ENCODE measurements at regions not wholly inside any gene's neighbourhood (a gene's known extent, or its start where the extent isn't known, plus 50 kb on each side); places are given as distances from the start of the nearest gene placed in this dataset.

DNA sequence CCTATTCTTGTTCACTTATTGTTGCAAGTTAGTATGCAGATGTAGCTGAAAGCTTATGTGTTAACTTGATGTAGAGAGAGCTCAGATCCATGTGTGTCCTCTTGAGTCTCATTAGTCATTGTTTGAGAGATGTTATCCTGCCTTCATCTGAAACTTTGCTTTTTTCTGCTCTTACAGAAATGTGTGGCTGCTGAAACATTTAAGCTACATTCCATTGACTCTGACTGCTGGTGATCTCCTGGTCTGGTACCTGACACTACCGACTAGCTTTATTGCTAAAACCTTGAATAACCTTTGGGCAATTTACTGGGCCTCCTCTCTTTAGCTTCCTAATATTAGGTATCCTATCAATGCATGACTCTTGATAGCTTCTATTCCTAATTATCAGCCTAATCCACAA lies 705.6 kb upstream of the FOXG1 start:
- DNase-seq = no peak
- no peaks in the 10 kb centered on the region for H3K27me3 ChIP-seq (replicated peaks; ENCODE audit: insufficient read depth)
- H2AFZ ChIP-seq = no peak overlapping the region
- in situ Hi-C loops (cut with MboI) = no loop called here
- WGBS, 2 experiments (ENCODE audit: low coverage in 1 of 2, low lambda C conversion rate in 2 of 2, missing lambda C conversion rate in 2 of 2) = 47 to 50% methylated on average over 1 of the region's 1 CpG
- H3K36me3 ChIP-seq (ENCODE audit: low read depth) = no peaks in the 10 kb centered on the region
- H3K9me2 ChIP-seq (ENCODE audit: insufficient read depth) = no peaks in the 10 kb centered on the region
- no peaks in the 10 kb centered on the region for H4K20me1 ChIP-seq (ENCODE audit: insufficient read depth)
- no peaks in the 10 kb centered on the region for H3F3A ChIP-seq (ENCODE audit: insufficient read depth)
- H3K4me2 ChIP-seq (ENCODE audit: unreplicated experiment) = no peak overlapping the region
- no peaks in the 10 kb centered on the region for H3K79me2 ChIP-seq (ENCODE audit: insufficient read depth)
- no peak overlapping the region for H3K9ac ChIP-seq
- no peak overlapping the region for H3K27ac ChIP-seq
- no peak overlapping the region for H3K4me3 ChIP-seq
- no peaks in the 10 kb centered on the region for H3K4me1 ChIP-seq (ENCODE audit: insufficient read depth)
- no peaks in the 10 kb centered on the region for H3K9me3 ChIP-seq (ENCODE audit: low read depth)
- TF ChIP-seq EZH2 (IDR thresholded peaks at IDR 0.05; ENCODE audit: insufficient read depth, poor library complexity, severe bottlenecking) = no peak

DNA sequence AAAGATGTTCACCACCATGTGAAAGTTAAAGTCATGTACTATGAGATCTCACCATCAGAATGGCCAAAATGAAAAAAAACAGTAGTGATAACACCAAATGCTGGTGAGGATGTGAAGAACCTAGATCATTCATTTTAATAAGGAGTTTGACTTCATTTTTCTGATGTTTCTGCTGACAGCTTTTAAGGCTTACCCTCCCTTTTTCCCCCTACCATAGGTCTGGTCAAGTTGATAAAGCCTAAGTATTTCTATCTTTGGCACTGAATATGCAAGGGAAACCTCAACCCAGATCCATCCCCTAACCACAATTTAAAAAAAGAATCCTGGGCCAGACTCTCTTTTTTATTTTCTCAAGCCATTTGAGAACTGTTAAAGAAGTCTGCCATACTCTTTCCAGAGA lies 689.6 kb upstream of the FOXG1 start:
- Histone ChIP-seq H4K20me1 (ENCODE audit: insufficient read depth) (no peaks in the 10 kb centered on the region), H3K4me3 (no peak overlapping the region), H3K4me1 (ENCODE audit: insufficient read depth) (no peaks in the 10 kb centered on the region), H3K4me2 (ENCODE audit: unreplicated experiment) (no peak overlapping the region), H3K9me3 (ENCODE audit: low read depth) (peaks cover 3% of the 10 kb centered on the region), H3K79me2 (ENCODE audit: insufficient read depth) (no peaks in the 10 kb centered on the region), H3F3A (ENCODE audit: insufficient read depth) (no peaks in the 10 kb centered on the region), H3K27ac (no peak overlapping the region), H3K9me2 (ENCODE audit: insufficient read depth) (no peaks in the 10 kb centered on the region), H3K9ac (no peak overlapping the region), H2AFZ (no peak overlapping the region), H3K36me3 (ENCODE audit: low read depth) (no peaks in the 10 kb centered on the region), H3K27me3 (replicated peaks; ENCODE audit: insufficient read depth) (no peaks in the 10 kb centered on the region)
- in situ Hi-C loops (cut with MboI) = no loop called here
- no peak for DNase-seq
- no peak for TF ChIP-seq EZH2phosphoT487 (IDR thresholded peaks at IDR 0.05; ENCODE audit: insufficient read depth, low read depth)

DNA sequence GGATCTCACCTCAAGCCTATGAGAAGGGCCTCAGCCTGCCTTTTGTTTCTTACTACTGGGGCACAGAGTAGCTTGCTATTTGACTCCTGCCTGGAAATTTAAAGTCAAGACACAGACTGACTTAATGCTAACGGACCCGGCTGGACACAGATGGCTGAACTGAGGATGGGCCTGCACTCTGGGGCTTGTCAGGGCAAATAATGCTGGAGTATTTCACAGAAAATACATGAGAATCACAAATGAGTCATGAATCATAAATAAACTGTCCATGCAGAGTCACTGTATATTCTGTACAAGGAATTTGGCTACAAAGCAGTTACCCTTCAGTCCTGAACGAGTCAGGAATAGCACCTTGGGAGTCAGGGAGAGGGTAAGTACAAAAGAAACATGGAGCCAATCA lies 683.2 kb upstream of the FOXG1 start:
- 17 to 22% methylated on average over 3 of the region's 3 CpGs for WGBS, 2 experiments (ENCODE audit: low coverage in 1 of 2, low lambda C conversion rate in 2 of 2, missing lambda C conversion rate in 2 of 2)
- Histone ChIP-seq H2AFZ (no peak overlapping the region), H3K79me2 (ENCODE audit: insufficient read depth) (no peaks in the 10 kb centered on the region), H3K27ac (no peak overlapping the region), H3K4me2 (ENCODE audit: unreplicated experiment) (no peak overlapping the region), H3K4me3 (no peak overlapping the region), H3K27me3 (replicated peaks; ENCODE audit: insufficient read depth) (no peaks in the 10 kb centered on the region), H3K9me3 (ENCODE audit: low read depth) (no peaks in the 10 kb centered on the region), H3K36me3 (ENCODE audit: low read depth) (no peaks in the 10 kb centered on the region), H3K4me1 (ENCODE audit: insufficient read depth) (no peaks in the 10 kb centered on the region), H4K20me1 (ENCODE audit: insufficient read depth) (no peaks in the 10 kb centered on the region), H3F3A (ENCODE audit: insufficient read depth) (no peaks in the 10 kb centered on the region), H3K9me2 (ENCODE audit: insufficient read depth) (no peaks in the 10 kb centered on the region), H3K9ac (no peak overlapping the region)
- in situ Hi-C loops (cut with MboI) = no loop called here
- no peak for DNase-seq
- TF ChIP-seq EZH2phosphoT487 (IDR thresholded peaks at IDR 0.05; ENCODE audit: insufficient read depth, low read depth) = no peak

DNA sequence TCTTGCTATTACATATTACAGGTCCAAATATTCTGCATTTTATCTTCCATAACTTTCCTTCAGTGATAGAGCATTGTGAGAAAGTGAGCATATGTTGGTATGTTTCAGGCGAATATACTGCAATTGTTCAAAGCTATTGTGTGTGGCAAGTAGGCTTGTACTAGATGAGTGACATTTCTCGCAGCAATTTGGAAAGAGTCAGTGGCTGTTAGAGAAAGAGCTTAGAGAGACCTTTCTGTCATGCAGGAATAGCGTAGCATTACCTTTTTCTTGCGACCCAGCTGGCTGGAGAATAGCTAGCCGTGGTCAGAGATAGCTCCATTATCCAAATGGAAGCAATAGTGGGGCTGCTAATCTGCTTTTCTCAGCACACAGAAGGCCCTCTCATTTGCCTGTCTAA lies 678.5 kb upstream of the FOXG1 start:
- H3K27ac ChIP-seq = no peak overlapping the region
- no peak for TF ChIP-seq EZH2 (IDR thresholded peaks at IDR 0.05; ENCODE audit: insufficient read depth, poor library complexity, severe bottlenecking)
- no peaks in the 10 kb centered on the region for H3K4me1 ChIP-seq (ENCODE audit: insufficient read depth)
- H2AFZ ChIP-seq = no peak overlapping the region
- no peak overlapping the region for H3K4me2 ChIP-seq (ENCODE audit: unreplicated experiment)
- no peaks in the 10 kb centered on the region for H3K79me2 ChIP-seq (ENCODE audit: insufficient read depth)
- H3K9me3 ChIP-seq (ENCODE audit: low read depth) = no peaks in the 10 kb centered on the region
- H3K4me3 ChIP-seq = no peak overlapping the region
- H4K20me1 ChIP-seq (ENCODE audit: insufficient read depth) = no peaks in the 10 kb centered on the region
- H3K36me3 ChIP-seq (ENCODE audit: low read depth) = no peaks in the 10 kb centered on the region
- 9 to 18% methylated on average over 5 of the region's 5 CpGs for WGBS, 2 experiments (ENCODE audit: low coverage in 1 of 2, low lambda C conversion rate in 2 of 2, missing lambda C conversion rate in 2 of 2)
- no peaks in the 10 kb centered on the region for H3F3A ChIP-seq (ENCODE audit: insufficient read depth)
- no peaks in the 10 kb centered on the region for H3K27me3 ChIP-seq (replicated peaks; ENCODE audit: insufficient read depth)
- DNase-seq = no peak
- H3K9me2 ChIP-seq (ENCODE audit: insufficient read depth) = no peaks in the 10 kb centered on the region
- in situ Hi-C loops (cut with MboI) = no loop called here
- H3K9ac ChIP-seq = no peak overlapping the region

DNA sequence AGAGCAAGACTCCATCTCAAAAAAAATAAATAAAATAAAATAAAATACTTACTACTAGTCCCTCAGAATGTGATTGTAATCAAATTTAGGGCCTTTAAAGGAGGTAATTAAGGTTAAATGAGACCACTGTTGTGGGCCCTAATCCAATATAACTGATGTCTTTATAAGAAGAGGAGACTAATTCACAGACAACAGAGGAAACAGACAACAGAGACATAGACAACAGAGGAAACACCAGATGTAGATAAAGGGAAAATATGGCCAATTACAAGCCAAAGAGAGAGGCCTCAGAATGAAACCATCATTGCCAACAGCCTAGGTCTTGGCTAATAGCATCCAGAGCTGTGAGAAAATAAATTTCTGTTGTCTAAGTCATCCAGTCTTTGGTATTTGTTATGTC lies 669.0 kb upstream of the FOXG1 start:
- Histone ChIP-seq H4K20me1 (ENCODE audit: insufficient read depth) (no peaks in the 10 kb centered on the region), H3K79me2 (ENCODE audit: insufficient read depth) (no peaks in the 10 kb centered on the region), H3K4me3 (no peak overlapping the region), H3K27me3 (replicated peaks; ENCODE audit: insufficient read depth) (no peaks in the 10 kb centered on the region), H3K4me1 (ENCODE audit: insufficient read depth) (no peaks in the 10 kb centered on the region), H3K9me2 (ENCODE audit: insufficient read depth) (no peaks in the 10 kb centered on the region), H3K4me2 (ENCODE audit: unreplicated experiment) (no peak overlapping the region), H3K27ac (no peak overlapping the region), H3K36me3 (ENCODE audit: low read depth) (no peaks in the 10 kb centered on the region), H3K9ac (no peak overlapping the region), H2AFZ (no peak overlapping the region), H3K9me3 (ENCODE audit: low read depth) (peaks cover 12% of the 10 kb centered on the region), H3F3A (ENCODE audit: insufficient read depth) (no peaks in the 10 kb centered on the region)
- in situ Hi-C loops (cut with MboI) = no loop called here
- DNase-seq = no peak
- no peak for TF ChIP-seq EZH2 (IDR thresholded peaks at IDR 0.05; ENCODE audit: insufficient read depth, poor library complexity, severe bottlenecking)
- no peak for TF ChIP-seq EZH2phosphoT487 (IDR thresholded peaks at IDR 0.05; ENCODE audit: insufficient read depth, low read depth)
